ENCODE measurements at regions not wholly inside any gene's neighbourhood (a gene's known extent, or its start where the extent isn't known, plus 50 kb on each side); places are given as distances from the start of the nearest gene placed in this dataset.

- H3K4me3 ChIP-seq (replicated peaks in 1 of 3; ENCODE audit: insufficient read depth in 1 of 3, low read depth in 1 of 3, low read length in 3 of 3): no peak overlapping the region
- no peaks in the 10 kb centered on the region for H3K4me1 ChIP-seq (ENCODE audit: control insufficient read depth, extremely low read depth, insufficient read depth, low read length)
- H3K4me2 ChIP-seq (ENCODE audit: insufficient read depth, low read length): no peak overlapping the region
- H3K9me3 ChIP-seq (replicated peaks; ENCODE audit: control insufficient read depth, insufficient read depth, low read length): no peaks in the 10 kb centered on the region
- H3K27me3 ChIP-seq (ENCODE audit: control insufficient read depth in 2 of 2, insufficient read depth in 2 of 2, low read length in 2 of 2): peaks cover 0 to 2% of the 10 kb centered on the region in 2 experiments
- DNase-seq (ENCODE audit: low read depth, low spot score): no peak
- H3K79me2 ChIP-seq (ENCODE audit: control insufficient read depth, insufficient read depth, low read length): no peaks in the 10 kb centered on the region
- ChIA-PET CTCF (interaction anchor here (1.0 kb wide), 1 partner anchor 234 kb away, joined by 3 read pairs; no protein-coding TSS in a partner anchor), POLR2A (no interaction called here)
- no peaks in the 10 kb centered on the region for H3K9me1 ChIP-seq (replicated peaks; ENCODE audit: control insufficient read depth, extremely low read depth, insufficient read depth, low read length)
- no peak overlapping the region for H3K27ac ChIP-seq (ENCODE audit: insufficient read depth, low read depth, low read length)
- H3K36me3 ChIP-seq (ENCODE audit: control insufficient read depth in 2 of 2, extremely low read depth in 1 of 2, insufficient read depth in 2 of 2, low read length in 2 of 2): no peaks in the 10 kb centered on the region
- no peak overlapping the region for H3K9ac ChIP-seq (replicated peaks; ENCODE audit: extremely low read depth, insufficient read depth, low read length)
- H2AFZ ChIP-seq (ENCODE audit: low read depth, low read length): no peak overlapping the region
- no peak for FAIRE-seq
- TF ChIP-seq POLR2A (IDR thresholded peaks at IDR 0.05; ENCODE audit: low read depth, low read length) (no peak), GATA2 (IDR thresholded peaks at IDR 0.05; ENCODE audit: insufficient read depth, insufficient read length, low read depth, low read length) (no peak), CTCF (IDR thresholded peaks at IDR 0.05; ENCODE audit: extremely low read depth in 1 of 2, insufficient read depth in 1 of 2, low read depth in 1 of 2, low read length in 2 of 2) (no peak), POLR2AphosphoS5 (IDR thresholded peaks at IDR 0.05; ENCODE audit: insufficient read depth, low read depth, low read length) (no peak), FOS (IDR thresholded peaks at IDR 0.05; ENCODE audit: borderline replicate concordance, insufficient read depth, low read length) (no peak), EZH2 (IDR thresholded peaks at IDR 0.05; ENCODE audit: borderline replicate concordance, low read depth, low read length, severe bottlenecking) (no peak), JUN (IDR thresholded peaks at IDR 0.05; ENCODE audit: borderline replicate concordance, insufficient read depth, insufficient read length, low read depth) (no peak), MYC (IDR thresholded peaks at IDR 0.05; ENCODE audit: low read depth, low read length) (no peak), MAX (IDR thresholded peaks at IDR 0.05; ENCODE audit: insufficient read depth, insufficient read length) (no peak)
- H4K20me1 ChIP-seq (replicated peaks; ENCODE audit: control insufficient read depth, extremely low read depth, insufficient read depth, low read length): no peaks in the 10 kb centered on the region
- intact Hi-C loops (cut with micrococcal nuclease): no loop called here
- dilution Hi-C loops (cut with MboI; ENCODE audit: extremely low pct_ligation_motif_present, low sequenced_read_pairs): no loop called here
- BruUV-seq (replicated peaks): no TSS peak
These were observed 106.7 kb upstream of the MSX1 start for GRCh38 chr4:4752576-4753401.

Measured in endothelial cell of umbilical vein (primary cell).